Hematopoietic multipotent progenitor cell treated with erythropoietin and hydrocortisone succinate and interleukin-3 and kit ligand, for 8 days (in vitro differentiated cells): ENCODE measurements at regions not wholly inside any gene's neighbourhood (a gene's known extent, or its start where the extent isn't known, plus 50 kb on each side); places are given as distances from the start of the nearest gene placed in this dataset.

Experiments used
- DNase-seq: peaks from one replicate; pipeline ENCODE4 v3.0.0-alpha.2; 2015

GRCh38 chr6:8760951-8761350 is 325.6 kb upstream of the SLC35B3 start:
- no peak for DNase-seq

GRCh38 chr6:8758412-8758811 is 323.1 kb upstream of the SLC35B3 start:
- no peak for DNase-seq

DNA sequence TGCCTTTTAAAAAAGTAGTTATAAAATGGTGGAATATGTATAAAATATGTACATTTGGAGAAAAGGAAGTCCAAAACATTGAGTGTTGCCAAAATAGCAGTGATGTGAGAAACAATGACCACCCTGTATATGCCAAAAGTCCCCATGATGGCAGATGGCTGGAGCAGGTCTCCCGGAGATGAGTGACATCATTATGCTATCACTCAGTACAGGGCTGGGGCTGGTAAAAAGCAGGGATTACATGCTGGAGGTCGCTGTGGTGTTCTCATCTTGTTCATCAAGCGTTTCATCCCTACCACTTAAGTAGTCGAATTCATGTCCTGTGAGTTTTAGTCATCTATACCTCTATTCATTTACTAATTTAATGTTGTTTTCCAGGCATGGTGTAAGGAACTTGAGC is 315.3 kb upstream of the SLC35B3 start:
- DNase-seq = no peak

- no peak for DNase-seq
Observed at GRCh38 chr6:8749465-8749864, 314.1 kb upstream of the SLC35B3 start.

- no peak for DNase-seq
Observed at GRCh38 chr6:8743170-8743745, 307.9 kb upstream of the SLC35B3 start.

DNA sequence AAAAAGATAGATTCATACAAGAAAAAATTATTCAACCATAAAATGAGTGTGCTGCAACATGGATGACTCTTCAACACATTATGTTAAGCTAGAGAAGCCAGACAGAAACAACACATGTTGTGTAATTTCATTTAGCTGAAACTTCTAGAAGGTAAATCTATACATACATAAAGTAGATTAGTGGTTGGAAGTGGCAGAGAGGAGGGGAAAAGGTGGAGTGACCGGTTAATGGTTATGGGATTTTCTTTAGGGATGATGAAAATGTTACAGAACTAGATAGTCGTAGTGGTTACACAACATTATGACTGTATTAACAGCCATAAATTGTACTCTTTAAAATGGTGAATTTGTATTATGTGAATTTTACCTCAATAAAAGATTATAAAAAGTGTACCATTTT is 304.1 kb upstream of the SLC35B3 start:
- no peak for DNase-seq

GRCh38 chr6:8738951-8739350 is 303.6 kb upstream of the SLC35B3 start:
- DNase-seq = no peak

- DNase-seq = no peak
Observed at GRCh38 chr6:8736156-8736895, 301.0 kb upstream of the SLC35B3 start.

DNA sequence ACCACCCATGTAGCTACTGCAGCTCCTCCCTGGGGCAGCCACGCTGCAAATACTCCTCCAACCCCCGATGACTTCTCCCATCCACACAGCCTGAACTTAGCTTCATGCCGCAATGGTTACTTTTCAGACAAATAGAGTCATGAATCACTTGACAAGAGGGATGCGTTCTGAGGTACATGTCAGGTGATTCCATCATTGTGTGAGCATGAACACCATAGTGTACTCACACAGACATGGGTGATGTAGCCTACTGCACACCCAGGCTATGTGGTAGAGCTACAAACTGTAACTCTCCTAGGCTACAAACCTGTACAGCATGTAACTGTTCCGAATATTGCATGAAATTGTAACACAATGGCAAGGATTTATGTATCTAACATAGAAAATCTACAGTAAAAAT is 298.5 kb upstream of the SLC35B3 start:
- no peak for DNase-seq

GRCh38 chr6:8731874-8732273 is 296.5 kb upstream of the SLC35B3 start:
- DNase-seq = no peak

DNA sequence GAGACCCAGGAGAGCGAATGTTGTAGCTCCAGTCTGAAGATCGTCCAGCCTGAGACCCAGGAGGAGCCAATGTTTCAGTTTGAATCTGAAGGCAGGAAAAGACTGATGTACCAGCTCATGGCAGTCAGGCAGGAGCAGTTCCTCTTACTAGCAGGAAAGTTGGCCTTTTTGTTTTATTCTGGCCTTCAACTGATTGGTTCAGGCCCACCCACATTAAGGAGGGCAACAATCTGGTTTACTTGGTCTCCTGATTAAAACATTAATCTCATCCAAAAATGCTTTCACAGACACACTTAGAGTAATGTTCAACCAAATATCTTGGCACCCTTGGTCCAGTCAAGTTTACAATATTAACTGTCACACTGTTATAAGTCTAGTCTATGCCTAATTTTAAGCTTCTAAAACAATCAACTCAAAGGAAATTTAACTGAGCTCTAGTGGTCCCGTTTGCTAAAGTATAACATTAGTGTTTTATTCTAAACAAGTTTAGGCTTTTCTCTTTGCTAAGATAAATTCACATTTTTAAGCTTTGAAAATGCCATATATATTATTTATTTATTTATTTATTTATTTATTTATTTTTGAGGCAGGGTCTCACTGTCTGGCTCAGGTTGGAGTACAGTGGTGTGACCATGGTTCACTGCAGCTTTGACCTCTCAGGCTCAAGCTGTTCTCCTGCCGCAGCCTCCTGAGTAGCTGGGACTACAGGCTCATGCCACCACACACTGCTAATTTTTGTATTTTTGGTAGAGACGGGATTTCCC is 275.5 kb upstream of the SLC35B3 start:
- DNase-seq = no peak

DNA sequence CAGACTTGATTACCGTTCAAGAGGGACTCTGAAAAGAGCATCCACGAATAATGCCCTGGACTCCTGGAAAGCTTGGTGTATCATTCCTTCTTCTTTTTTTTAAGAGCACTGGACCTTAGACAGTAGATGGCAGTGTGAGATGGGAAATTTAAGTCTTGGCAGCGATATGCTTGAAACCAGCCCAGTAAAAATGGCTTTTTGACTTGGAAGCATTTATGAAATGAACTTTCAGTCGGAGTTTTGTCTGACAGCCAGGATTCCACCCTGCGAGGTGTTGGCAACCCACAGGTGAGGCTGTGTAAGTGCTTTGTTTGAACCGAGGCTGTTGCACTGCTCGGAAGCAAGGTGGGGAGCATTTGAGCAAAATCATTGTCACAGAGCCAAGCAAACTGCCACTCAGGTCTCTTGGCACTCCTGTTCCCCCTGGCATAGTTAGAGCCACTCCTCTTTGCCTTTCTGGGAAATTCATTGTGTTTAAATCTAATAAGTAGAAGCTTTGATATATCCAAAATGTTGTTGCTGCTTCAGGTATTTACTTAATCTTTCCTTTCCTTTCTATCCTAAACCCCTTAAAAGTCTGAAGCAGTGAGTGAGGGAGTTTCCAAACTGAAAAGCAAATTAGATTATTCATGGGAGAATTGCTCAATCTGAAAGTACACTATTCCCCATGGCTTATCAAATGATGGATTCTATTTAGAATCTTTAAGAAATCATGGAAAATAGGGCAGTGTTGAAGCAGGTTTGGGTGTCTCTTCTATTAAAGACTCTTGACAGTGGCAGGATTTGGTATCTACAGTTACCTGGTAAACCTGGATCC is 272.8 kb upstream of the SLC35B3 start:
- DNase-seq = peak; percentile 6

DNA sequence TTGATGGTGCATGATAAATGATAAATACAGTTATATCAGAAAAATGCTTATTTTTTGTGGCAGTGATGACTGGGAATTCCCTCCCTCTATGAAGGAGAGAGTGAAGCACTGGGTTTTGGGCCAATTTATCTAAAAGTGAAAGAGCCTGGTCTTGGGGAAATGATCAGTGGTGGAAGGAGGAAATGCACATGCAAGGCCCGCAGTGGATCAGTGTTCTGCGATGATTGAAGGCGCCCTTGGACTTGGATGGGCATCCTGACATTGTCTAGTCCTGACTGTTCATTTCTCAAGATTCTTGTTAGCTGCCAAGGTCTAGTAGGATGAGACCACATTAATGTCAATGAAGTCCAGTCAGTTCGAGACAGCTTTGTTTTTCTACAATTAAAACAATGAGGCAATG is 272.0 kb upstream of the SLC35B3 start:
- DNase-seq = no peak

GRCh38 chr6:8705435-8706020 is 270.2 kb upstream of the SLC35B3 start:
- DNase-seq = no peak

- no peak for DNase-seq
Observed at GRCh38 chr6:8703059-8703458, 267.7 kb upstream of the SLC35B3 start.

GRCh38 chr6:8688821-8689220 is 253.5 kb upstream of the SLC35B3 start:
- DNase-seq = no peak

DNA sequence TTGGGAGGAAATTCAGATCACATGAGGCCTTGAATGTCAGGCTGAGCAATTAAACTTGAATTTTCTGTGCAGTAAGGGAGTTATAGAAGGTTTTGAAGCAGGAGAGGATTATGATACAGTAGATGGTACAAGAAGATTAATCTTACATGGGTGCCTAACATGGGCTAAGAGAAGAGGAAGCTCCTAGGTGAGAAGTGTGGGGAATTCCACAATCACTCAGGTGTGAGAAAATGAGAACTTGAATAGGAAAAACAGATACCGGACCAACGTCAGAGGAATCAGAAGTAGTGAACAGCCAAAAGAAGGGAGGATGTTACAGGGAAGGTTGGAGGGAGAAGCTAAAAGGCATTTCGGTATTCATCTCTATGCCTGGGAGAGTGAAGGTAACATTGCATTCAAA is 250.7 kb upstream of the SLC35B3 start:
- DNase-seq = no peak

DNA sequence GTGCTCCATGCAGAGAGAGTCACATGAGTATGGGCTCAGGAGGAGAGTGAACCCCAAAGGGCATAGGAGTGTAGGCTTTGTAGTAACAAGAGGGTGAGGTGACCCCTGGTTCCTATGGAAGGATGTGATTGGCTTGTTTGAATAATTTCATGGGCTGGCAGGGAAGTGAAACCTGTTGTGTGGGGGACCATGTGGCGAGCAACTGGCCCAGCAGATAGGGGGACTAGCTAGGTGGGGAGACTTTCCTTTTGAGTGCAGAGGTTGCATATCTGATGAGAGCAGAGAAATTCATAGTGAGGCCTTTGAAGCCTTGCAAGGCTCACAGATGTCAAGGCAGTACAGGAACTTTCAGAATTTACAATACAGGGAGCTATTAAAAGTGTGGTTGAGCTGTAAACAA is 247.9 kb upstream of the SLC35B3 start:
- no peak for DNase-seq

GRCh38 chr6:8679823-8680222 is 244.5 kb upstream of the SLC35B3 start:
- DNase-seq = no peak

DNA sequence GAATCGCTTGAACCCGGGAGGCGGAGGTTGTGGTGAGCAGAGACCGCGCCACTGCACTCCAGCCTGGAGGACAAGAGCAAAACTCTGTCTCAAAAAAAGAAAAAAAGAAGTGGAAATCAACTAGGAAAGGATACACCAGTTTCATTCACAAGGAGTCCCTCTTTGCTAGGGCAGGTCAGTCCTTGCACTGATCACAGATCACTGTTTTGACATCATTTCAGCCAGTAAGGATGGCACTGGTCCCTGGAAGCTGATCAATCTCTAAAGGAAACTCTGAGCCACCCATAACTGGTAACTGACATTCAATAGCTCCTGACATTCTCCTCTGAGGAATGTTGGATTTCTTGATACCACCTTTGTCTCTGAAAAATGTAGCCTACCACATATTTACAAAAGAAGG is 243.1 kb upstream of the SLC35B3 start:
- no peak for DNase-seq

- DNase-seq = no peak
Observed at GRCh38 chr6:8674126-8674525, 238.8 kb upstream of the SLC35B3 start.

- DNase-seq = no peak
Observed at GRCh38 chr6:8672882-8673281, 237.5 kb upstream of the SLC35B3 start.

GRCh38 chr6:8670792-8671191 is 235.4 kb upstream of the SLC35B3 start:
- no peak for DNase-seq
